Kidney (tissue), 13 donors: ENCODE measurements at regions not wholly inside any gene's neighbourhood (a gene's known extent, or its start where the extent isn't known, plus 50 kb on each side); places are given as distances from the start of the nearest gene placed in this dataset.

ENCODE experiments used
- DNase-seq, 5 donors: peaks; one replicate each; pipeline ENCODE4 v3.0.0-alpha.2; 2013 to 2020
- FAIRE-seq: peaks from 2 replicates; lab custom pipeline; 2012; peaks lifted over from hg19 to GRCh38; lab: Jason Lieb, UNC
- H3K27ac ChIP-seq, 2 donors: one replicate each; pipeline ENCODE4 v1.7.0; 2013; ENCODE audit warnings: low read depth in 2 of 2, low read length in 2 of 2, inconsistent platforms in 1 of 2
- H3K27me3 ChIP-seq: one replicate; pipeline ENCODE4 v1.7.1; 2013; ENCODE audit warnings: low read length, inconsistent platforms; ENCODE audit not compliant: control insufficient read depth, insufficient read depth
- H3K36me3 ChIP-seq, 3 donors: one replicate each; pipeline versions ENCODE4 v1.7.0 to v1.7.1; 2013; ENCODE audit warnings: low read length in 3 of 3, control low read depth in 1 of 3, inconsistent platforms in 1 of 3; ENCODE audit not compliant: insufficient read depth in 3 of 3, control insufficient read depth in 2 of 3
- H3K4me1 ChIP-seq, 3 donors: one replicate each; pipeline versions ENCODE4 v1.7.0 to v1.7.1; 2013; ENCODE audit warnings: low read length in 3 of 3, inconsistent platforms in 1 of 3, low read depth in 1 of 3; ENCODE audit not compliant: control insufficient read depth in 2 of 3, insufficient read depth in 2 of 3
- H3K4me3 ChIP-seq, 3 donors: one replicate each; pipeline versions ENCODE4 v1.7.0 to v1.8.1; 2013; ENCODE audit warnings: low read length in 3 of 3, control low read depth in 1 of 3, inconsistent platforms in 1 of 3
- H3K9ac ChIP-seq, 3 donors: one replicate each; pipeline versions ENCODE4 v1.7.0 to v1.7.1; 2013; ENCODE audit warnings: low read length in 3 of 3, control low read depth in 1 of 3, inconsistent platforms in 1 of 3
- H3K9me3 ChIP-seq, 3 donors: one replicate each; pipeline versions ENCODE4 v1.7.0 to v1.7.1; 2013; ENCODE audit warnings: low read length in 3 of 3, control low read depth in 1 of 3, inconsistent platforms in 1 of 3; ENCODE audit not compliant: control insufficient read depth in 2 of 3, insufficient read depth in 1 of 3
- CTCF ChIP-seq: IDR thresholded peaks from 3 replicates; pipeline ENCODE4 v1.5.1; 2012; ENCODE audit warnings: mild to moderate bottlenecking, moderate library complexity, borderline replicate concordance; ENCODE audit not compliant: insufficient read depth; ENCODE audit errors: extremely low read depth
- intact Hi-C: fragments of 100-400 bp; cut with DNase I; formaldehyde crosslinking; loops from one replicate; pipeline ENCODE4 v1.11.1; 2022
- donor health status: control.
- donor health status: control.
- donor health status: control.
- donor health status: control.
- donor health status: control.
- donor health status: DM: yes; HTN: yes; CAD: no.
- donor health status: Normal renal cell carcinoma (clear cell type).

DNA sequence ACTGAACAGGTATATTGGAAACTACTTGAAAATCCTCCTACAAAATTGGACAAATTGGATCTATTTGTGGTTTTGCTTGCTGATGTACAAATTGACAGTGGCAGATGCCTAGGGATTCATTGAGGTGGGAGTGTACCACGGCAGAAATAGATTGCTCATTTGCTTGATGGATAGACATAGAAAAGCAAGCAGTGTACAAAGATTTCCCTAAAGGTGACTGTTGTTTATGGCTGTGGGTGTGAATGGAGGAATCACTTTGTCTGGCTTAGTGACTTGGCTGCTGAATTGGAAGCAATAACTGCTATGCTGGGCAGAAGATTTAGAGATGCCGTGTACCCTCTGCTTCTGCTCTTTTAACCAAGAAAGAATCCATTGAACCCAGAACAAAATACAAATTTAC is 191.0 kb upstream of the GRID2 start:
- intact Hi-C loops, result no loop called here
- Histone ChIP-seq H3K27me3 (no peaks in the 10 kb centered on the region), H3K9me3 (no peaks in the 10 kb centered on the region), H3K4me3 (no peak overlapping the region), H3K27ac (no peak overlapping the region), H3K9ac (no peak overlapping the region), H3K4me1 (no peaks in the 10 kb centered on the region), H3K36me3 (no peaks in the 10 kb centered on the region)
- DNase-seq (no peak), FAIRE-seq (no peak)
- TF ChIP-seq CTCF, result no peak

DNA sequence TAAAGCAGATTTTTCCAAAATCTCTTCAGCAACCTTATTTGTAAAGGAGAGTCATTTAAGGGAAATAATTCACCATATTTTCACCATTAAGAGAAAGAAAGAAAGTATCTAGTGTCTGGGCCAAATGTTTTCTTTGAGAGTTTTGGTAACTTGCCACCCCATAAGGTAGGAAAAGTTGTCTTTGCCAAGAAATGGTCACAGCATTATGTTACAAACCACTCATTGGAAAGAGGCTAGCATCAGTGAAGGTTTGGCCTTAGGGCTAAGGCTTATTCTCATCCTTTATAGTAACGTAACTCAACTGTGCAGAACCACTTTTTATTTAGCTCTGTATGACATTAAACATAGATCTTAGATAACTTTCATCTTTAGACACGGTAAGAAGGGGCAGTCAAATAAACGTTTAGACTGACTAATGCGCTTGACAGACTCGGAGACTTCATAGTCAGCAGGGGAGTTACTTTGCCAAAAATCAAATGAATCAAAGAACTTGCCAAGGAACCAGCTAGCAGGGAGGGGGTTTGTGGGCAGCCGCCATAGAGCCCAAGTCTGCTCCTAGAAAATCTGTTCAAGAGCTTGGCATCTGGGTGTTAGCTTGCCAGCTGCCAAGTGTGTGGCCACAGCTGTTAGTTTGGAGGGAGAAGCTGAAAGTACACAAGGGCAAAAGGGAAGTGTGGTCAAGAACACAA is 182.8 kb upstream of the GRID2 start:
- H3K4me3 ChIP-seq, result no peak overlapping the region
- no peaks in the 10 kb centered on the region for H3K9me3 ChIP-seq
- H3K9ac ChIP-seq, result no peak overlapping the region
- peak in 1 of 5 donors; percentile 15 for DNase-seq
- H3K27me3 ChIP-seq, result no peaks in the 10 kb centered on the region
- FAIRE-seq, result no peak
- no peaks in the 10 kb centered on the region for H3K36me3 ChIP-seq
- no peaks in the 10 kb centered on the region for H3K4me1 ChIP-seq
- H3K27ac ChIP-seq, result no peak overlapping the region
- intact Hi-C loops, result no loop called here
- no peak for TF ChIP-seq CTCF

- H3K36me3 ChIP-seq, result no peaks in the 10 kb centered on the region
- H3K9ac ChIP-seq, result no peak overlapping the region
- no peaks in the 10 kb centered on the region for H3K4me1 ChIP-seq
- no peak overlapping the region for H3K27ac ChIP-seq
- no peak for TF ChIP-seq CTCF
- H3K9me3 ChIP-seq, result no peaks in the 10 kb centered on the region
- FAIRE-seq (no peak), DNase-seq (no peak)
- no peak overlapping the region for H3K4me3 ChIP-seq
- no peaks in the 10 kb centered on the region for H3K27me3 ChIP-seq
- intact Hi-C loops, result no loop called here
Measured at GRCh38 chr4:92122911-92123310, 180.9 kb upstream of the GRID2 start.

GRCh38 chr4:92128676-92129075 is 175.1 kb upstream of the GRID2 start:
- H3K4me1 ChIP-seq, result no peaks in the 10 kb centered on the region
- intact Hi-C loops, result no loop called here
- no peak for TF ChIP-seq CTCF
- FAIRE-seq (no peak), DNase-seq (peak in 1 of 5 donors; percentile 4)
- H3K4me3 ChIP-seq, result no peak overlapping the region
- no peaks in the 10 kb centered on the region for H3K27me3 ChIP-seq
- H3K36me3 ChIP-seq, result no peaks in the 10 kb centered on the region
- no peaks in the 10 kb centered on the region for H3K9me3 ChIP-seq
- H3K9ac ChIP-seq, result no peak overlapping the region
- H3K27ac ChIP-seq, result no peak overlapping the region
